Ishikawa (cell line): ENCODE measurements at regions not wholly inside any gene's neighbourhood (a gene's known extent, or its start where the extent isn't known, plus 50 kb on each side); places are given as distances from the start of the nearest gene placed in this dataset.

ENCODE experiments used
- CEBPB ChIP-seq: IDR thresholded peaks from 2 replicates; pipeline ENCODE4 v1.6.1; 2012
- CREB1 ChIP-seq: IDR thresholded peaks from 2 replicates; pipeline ENCODE4 v1.6.1; 2012; ENCODE audit warnings: low read depth
- EGR1 ChIP-seq: IDR thresholded peaks from 2 replicates; pipeline ENCODE4 v1.6.1; 2012
- EP300 ChIP-seq: IDR thresholded peaks from 2 replicates; pipeline ENCODE4 v1.6.1; 2012; ENCODE audit warnings: borderline replicate concordance
- FOXM1 ChIP-seq: IDR thresholded peaks from 2 replicates; pipeline ENCODE4 v1.6.1; 2012; ENCODE audit warnings: low read depth, borderline replicate concordance
- MAX ChIP-seq: IDR thresholded peaks from 2 replicates; pipeline ENCODE4 v1.6.1; 2012
- NFIC ChIP-seq: IDR thresholded peaks from 2 replicates; pipeline ENCODE4 v1.6.1; 2012
- RAD21 ChIP-seq: IDR thresholded peaks from 2 replicates; pipeline ENCODE4 v1.6.1; 2012; ENCODE audit warnings: low read depth
- TAF1 ChIP-seq: IDR thresholded peaks from 2 replicates; pipeline ENCODE4 v1.6.1; 2012; ENCODE audit warnings: low read depth, mild to moderate bottlenecking
- TCF12 ChIP-seq: IDR thresholded peaks from 2 replicates; pipeline ENCODE4 v1.6.1; 2012; ENCODE audit warnings: low read depth
- TEAD4 ChIP-seq: IDR thresholded peaks from 2 replicates; pipeline ENCODE4 v1.6.1; 2012
- USF1 ChIP-seq: IDR thresholded peaks from 2 replicates; pipeline ENCODE4 v1.6.1; 2012
- YY1 ChIP-seq: IDR thresholded peaks from 2 replicates; pipeline ENCODE4 v1.6.1; 2012; ENCODE audit warnings: low read depth
- ZBTB7A ChIP-seq: IDR thresholded peaks from 2 replicates; pipeline ENCODE4 v1.6.1; 2012; ENCODE audit warnings: low read depth
- TF ChIP-seq, protein P1 (sequence below): IDR thresholded peaks from 2 replicates; pipeline ENCODE4 v1.6.1; 2012; ENCODE audit warnings: low read depth, mild to moderate bottlenecking

- TF ChIP-seq EP300, result no peak
- no peak for TF ChIP-seq CREB1
- no peak for TF ChIP-seq YY1
- TF ChIP-seq TEAD4, result no peak
- no peak for TF ChIP-seq CEBPB
- no peak for TF ChIP-seq USF1
- no peak for TF ChIP-seq TAF1
- TF ChIP-seq, protein P1, sequence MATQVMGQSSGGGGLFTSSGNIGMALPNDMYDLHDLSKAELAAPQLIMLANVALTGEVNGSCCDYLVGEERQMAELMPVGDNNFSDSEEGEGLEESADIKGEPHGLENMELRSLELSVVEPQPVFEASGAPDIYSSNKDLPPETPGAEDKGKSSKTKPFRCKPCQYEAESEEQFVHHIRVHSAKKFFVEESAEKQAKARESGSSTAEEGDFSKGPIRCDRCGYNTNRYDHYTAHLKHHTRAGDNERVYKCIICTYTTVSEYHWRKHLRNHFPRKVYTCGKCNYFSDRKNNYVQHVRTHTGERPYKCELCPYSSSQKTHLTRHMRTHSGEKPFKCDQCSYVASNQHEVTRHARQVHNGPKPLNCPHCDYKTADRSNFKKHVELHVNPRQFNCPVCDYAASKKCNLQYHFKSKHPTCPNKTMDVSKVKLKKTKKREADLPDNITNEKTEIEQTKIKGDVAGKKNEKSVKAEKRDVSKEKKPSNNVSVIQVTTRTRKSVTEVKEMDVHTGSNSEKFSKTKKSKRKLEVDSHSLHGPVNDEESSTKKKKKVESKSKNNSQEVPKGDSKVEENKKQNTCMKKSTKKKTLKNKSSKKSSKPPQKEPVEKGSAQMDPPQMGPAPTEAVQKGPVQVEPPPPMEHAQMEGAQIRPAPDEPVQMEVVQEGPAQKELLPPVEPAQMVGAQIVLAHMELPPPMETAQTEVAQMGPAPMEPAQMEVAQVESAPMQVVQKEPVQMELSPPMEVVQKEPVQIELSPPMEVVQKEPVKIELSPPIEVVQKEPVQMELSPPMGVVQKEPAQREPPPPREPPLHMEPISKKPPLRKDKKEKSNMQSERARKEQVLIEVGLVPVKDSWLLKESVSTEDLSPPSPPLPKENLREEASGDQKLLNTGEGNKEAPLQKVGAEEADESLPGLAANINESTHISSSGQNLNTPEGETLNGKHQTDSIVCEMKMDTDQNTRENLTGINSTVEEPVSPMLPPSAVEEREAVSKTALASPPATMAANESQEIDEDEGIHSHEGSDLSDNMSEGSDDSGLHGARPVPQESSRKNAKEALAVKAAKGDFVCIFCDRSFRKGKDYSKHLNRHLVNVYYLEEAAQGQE, result no peak
- TF ChIP-seq MAX, result no peak
- TF ChIP-seq NFIC, result no peak
- TF ChIP-seq FOXM1, result no peak
- no peak for TF ChIP-seq EGR1
- no peak for TF ChIP-seq RAD21
- no peak for TF ChIP-seq TCF12
- no peak for TF ChIP-seq ZBTB7A
Observed at GRCh38 chr20:22305381-22305780, 279.0 kb downstream of the FOXA2 start.

DNA sequence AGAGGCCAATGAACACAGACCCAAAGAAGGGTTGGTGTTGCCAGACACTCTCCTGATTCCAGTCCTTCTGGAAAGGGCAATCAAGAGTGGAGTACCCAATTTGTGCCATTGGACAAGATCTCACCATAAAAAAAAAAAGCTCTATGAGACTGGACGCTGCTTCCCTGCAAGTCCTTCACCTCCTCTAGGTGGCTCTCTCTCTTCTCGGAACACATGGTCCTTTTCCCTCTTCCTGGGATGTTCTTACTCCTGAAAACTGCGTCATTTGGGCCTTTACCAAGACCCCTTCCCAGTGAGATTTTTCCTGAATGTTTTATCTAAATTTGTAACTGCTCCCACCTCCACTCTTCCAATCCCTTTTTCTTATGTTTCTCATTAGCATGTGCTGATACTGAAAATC, 280.8 kb downstream of the FOXA2 start:
- TF ChIP-seq EGR1 (no peak), YY1 (no peak), TEAD4 (no peak), RAD21 (no peak), CEBPB (no peak), USF1 (no peak), ZBTB7A (no peak)

DNA sequence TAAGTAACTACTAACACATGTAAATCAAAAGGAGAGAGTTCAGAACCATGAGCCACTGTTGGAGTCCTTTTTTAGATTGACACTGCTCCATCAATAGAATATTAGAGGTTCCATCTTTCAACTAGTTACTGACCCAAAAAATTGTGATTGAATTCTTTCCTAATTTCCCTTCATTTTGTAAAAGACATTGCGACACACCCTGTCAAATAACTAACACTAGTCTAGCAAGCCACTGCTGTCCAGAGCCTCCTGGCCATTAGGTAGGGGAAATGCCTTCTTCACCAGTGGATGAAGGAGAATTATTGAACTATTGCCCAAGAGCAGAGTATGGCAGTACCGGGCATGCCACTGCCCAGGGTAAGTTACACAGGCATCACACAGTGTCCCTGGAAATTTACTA, 282.3 kb downstream of the FOXA2 start:
- TF ChIP-seq USF1 (no peak), ZBTB7A (no peak), TCF12 (no peak), MAX (no peak), CREB1 (no peak), RAD21 (no peak), EGR1 (no peak), CEBPB (no peak), EP300 (no peak), TEAD4 (no peak), FOXM1 (no peak), NFIC (no peak), TAF1 (no peak), YY1 (no peak)
- TF ChIP-seq, protein P1, result no peak

DNA sequence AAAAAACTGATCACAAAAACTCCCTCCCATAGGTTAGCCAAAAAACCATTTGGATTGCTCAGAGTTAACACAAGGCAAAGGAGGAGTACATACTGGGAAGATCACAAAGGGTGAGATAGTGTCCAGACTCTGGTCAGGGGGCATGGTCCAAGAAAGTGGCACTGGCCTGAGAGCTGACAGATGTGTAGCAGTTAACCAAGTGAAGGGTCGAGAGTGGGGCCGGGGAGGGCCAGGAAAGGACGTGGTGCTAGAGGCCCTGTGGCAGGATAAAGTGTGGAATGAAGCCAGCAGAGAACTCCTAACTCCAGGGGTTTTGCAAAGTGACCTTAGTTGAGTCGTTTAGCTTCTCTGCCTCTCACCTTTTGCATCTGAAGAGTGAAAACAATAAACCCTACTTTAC, 290.5 kb downstream of the FOXA2 start:
- no peak for TF ChIP-seq FOXM1
- no peak for TF ChIP-seq TCF12
- no peak for TF ChIP-seq EP300
- no peak for TF ChIP-seq EGR1
- TF ChIP-seq RAD21, result no peak
- TF ChIP-seq ZBTB7A, result no peak
- no peak for TF ChIP-seq CEBPB
- TF ChIP-seq TAF1, result no peak
- TF ChIP-seq TEAD4, result no peak
- TF ChIP-seq CREB1, result no peak
- TF ChIP-seq MAX, result no peak
- no peak for TF ChIP-seq YY1
- TF ChIP-seq NFIC, result no peak
- no peak for TF ChIP-seq USF1
- TF ChIP-seq, protein P1, result no peak
